ENCODE measurements at regions not wholly inside any gene's neighbourhood (a gene's known extent, or its start where the extent isn't known, plus 50 kb on each side); places are given as distances from the start of the nearest gene placed in this dataset.
"Not testable (repeated sequence)": the region's sequence is repeated elsewhere in the genome, so short reads cannot be mapped to it uniquely, and the experiment has no call there.

DNA sequence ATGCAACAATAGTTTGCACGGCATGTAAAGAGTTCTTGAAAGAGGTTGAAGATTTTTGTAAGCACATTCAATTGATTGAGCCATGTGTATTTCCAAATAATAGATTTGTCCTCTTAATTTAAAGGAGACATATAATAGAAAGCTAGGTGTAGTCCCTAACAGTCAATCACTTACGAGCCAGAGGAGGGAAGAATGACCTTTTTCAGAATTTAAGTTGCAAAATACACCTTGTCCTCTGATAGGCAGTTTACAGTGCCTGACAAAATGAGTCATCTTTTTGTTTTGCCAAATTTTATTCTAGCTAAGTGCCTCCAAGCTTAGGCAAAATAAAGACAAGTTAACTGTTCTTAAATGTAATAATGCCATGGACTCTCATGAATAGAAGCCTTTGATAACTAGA is 88.3 kb upstream of the GOLGA6L4 start:
- H3K9me3 Mint-ChIP-seq; H3K27ac ChIP-seq (ENCODE audit: low read length); CTCF ChIA-PET; H3K9me3 ChIP-seq; H3K36me3 ChIP-seq (ENCODE audit: control insufficient read depth in 2 of 2, extremely low read depth in 1 of 2, insufficient read depth in 1 of 2, low read length in 1 of 2); H3K4me3 Mint-ChIP-seq; H3K27ac Mint-ChIP-seq; DNase-seq; H3K4me3 ChIP-seq (ENCODE audit: control insufficient read depth in 1 of 2, extremely low read depth in 1 of 2, low read length in 1 of 2); H3K27me3 Mint-ChIP-seq; H3K36me3 Mint-ChIP-seq; ATAC-seq (replicated peaks in 1 of 4); H3K4me1 ChIP-seq (ENCODE audit: control insufficient read depth in 1 of 2, extremely low read depth in 1 of 2, insufficient read depth in 2 of 2, low read length in 2 of 2): not testable (repeated sequence)
- H3K27me3 ChIP-seq (replicated peaks in 1 of 2; ENCODE audit: control insufficient read depth in 2 of 2, extremely low read depth in 1 of 2, insufficient read depth in 2 of 2, low read length in 1 of 2): peaks cover 0 to 10% of the 10 kb centered on the region in 2 experiments
- no CpG with 5 or more reads among the region's 2 CpGs for WGBS (ENCODE audit: insufficient coverage)
- POLR2A ChIA-PET: interaction anchor here in 1 of 2 donors (0.7 kb wide), 1 partner anchor 29 kb away, joined by 3 read pairs; no protein-coding TSS in a partner anchor
- peaks cover 2 to 13% (median 4%) of the 10 kb centered on the region in 3 donors for H3K4me1 Mint-ChIP-seq

GRCh38 chr15:84151205-84151931 is 84.2 kb upstream of the GOLGA6L4 start:
- Histone ChIP-seq H3K36me3 (ENCODE audit: control insufficient read depth in 2 of 2, extremely low read depth in 1 of 2, insufficient read depth in 1 of 2, low read length in 1 of 2) (no peaks in the 10 kb centered on the region), H3K27me3 (replicated peaks in 1 of 2; ENCODE audit: control insufficient read depth in 2 of 2, extremely low read depth in 1 of 2, insufficient read depth in 2 of 2, low read length in 1 of 2) (peaks cover 0 to 6% of the 10 kb centered on the region in 2 experiments), H3K9me3 (no peaks in the 10 kb centered on the region), H3K4me1 (ENCODE audit: control insufficient read depth in 1 of 2, extremely low read depth in 1 of 2, insufficient read depth in 2 of 2, low read length in 2 of 2) (no peaks in the 10 kb centered on the region), H3K4me3 (ENCODE audit: control insufficient read depth in 1 of 2, extremely low read depth in 1 of 2, low read length in 1 of 2) (no peak overlapping the region), H3K27ac (ENCODE audit: low read length) (no peak overlapping the region)
- ATAC-seq (replicated peaks in 1 of 4): no peak
- Mint-ChIP-seq H3K4me1 (no peaks in the 10 kb centered on the region), H3K27ac (no peak overlapping the region), H3K9me3 (no peaks in the 10 kb centered on the region), H3K36me3 (no peaks in the 10 kb centered on the region), H3K27me3 (peaks cover 2 to 4% of the 10 kb centered on the region in 2 donors), H3K4me3 (no peak overlapping the region)
- DNase-seq: no peak
- 85% methylated on average over 10 of the region's 11 CpGs for WGBS (ENCODE audit: insufficient coverage)
- POLR2A ChIA-PET: no interaction called here
- CTCF ChIA-PET: no interaction called here

GRCh38 chr15:84152381-84152979 is 83.1 kb upstream of the GOLGA6L4 start:
- H3K27ac Mint-ChIP-seq; ATAC-seq (replicated peaks in 1 of 4); H3K9me3 Mint-ChIP-seq; POLR2A ChIA-PET; H3K36me3 Mint-ChIP-seq; H3K36me3 ChIP-seq (ENCODE audit: control insufficient read depth in 2 of 2, extremely low read depth in 1 of 2, insufficient read depth in 1 of 2, low read length in 1 of 2); CTCF ChIA-PET; H3K27ac ChIP-seq (ENCODE audit: low read length); H3K4me3 ChIP-seq (ENCODE audit: control insufficient read depth in 1 of 2, extremely low read depth in 1 of 2, low read length in 1 of 2); H3K4me3 Mint-ChIP-seq; H3K4me1 Mint-ChIP-seq; H3K9me3 ChIP-seq; DNase-seq; H3K27me3 ChIP-seq (replicated peaks in 1 of 2; ENCODE audit: control insufficient read depth in 2 of 2, extremely low read depth in 1 of 2, insufficient read depth in 2 of 2, low read length in 1 of 2); H3K4me1 ChIP-seq (ENCODE audit: control insufficient read depth in 1 of 2, extremely low read depth in 1 of 2, insufficient read depth in 2 of 2, low read length in 2 of 2); H3K27me3 Mint-ChIP-seq: not testable (repeated sequence)
- WGBS (ENCODE audit: insufficient coverage): 93% methylated on average over 5 of the region's 8 CpGs

GRCh38 chr15:84153655-84154140 is 81.9 kb upstream of the GOLGA6L4 start:
- H3K27ac Mint-ChIP-seq; H3K4me1 ChIP-seq (ENCODE audit: control insufficient read depth in 1 of 2, extremely low read depth in 1 of 2, insufficient read depth in 2 of 2, low read length in 2 of 2); H3K27me3 Mint-ChIP-seq; H3K4me1 Mint-ChIP-seq; H3K9me3 ChIP-seq; H3K27me3 ChIP-seq (replicated peaks in 1 of 2; ENCODE audit: control insufficient read depth in 2 of 2, extremely low read depth in 1 of 2, insufficient read depth in 2 of 2, low read length in 1 of 2); CTCF ChIA-PET; H3K4me3 Mint-ChIP-seq; DNase-seq; H3K27ac ChIP-seq (ENCODE audit: low read length); POLR2A ChIA-PET; H3K36me3 ChIP-seq (ENCODE audit: control insufficient read depth in 2 of 2, extremely low read depth in 1 of 2, insufficient read depth in 1 of 2, low read length in 1 of 2); H3K9me3 Mint-ChIP-seq; H3K36me3 Mint-ChIP-seq; ATAC-seq (replicated peaks in 1 of 4); H3K4me3 ChIP-seq (ENCODE audit: control insufficient read depth in 1 of 2, extremely low read depth in 1 of 2, low read length in 1 of 2): not testable (repeated sequence)
- 96% methylated on average over 5 of the region's 11 CpGs for WGBS (ENCODE audit: insufficient coverage)

DNA sequence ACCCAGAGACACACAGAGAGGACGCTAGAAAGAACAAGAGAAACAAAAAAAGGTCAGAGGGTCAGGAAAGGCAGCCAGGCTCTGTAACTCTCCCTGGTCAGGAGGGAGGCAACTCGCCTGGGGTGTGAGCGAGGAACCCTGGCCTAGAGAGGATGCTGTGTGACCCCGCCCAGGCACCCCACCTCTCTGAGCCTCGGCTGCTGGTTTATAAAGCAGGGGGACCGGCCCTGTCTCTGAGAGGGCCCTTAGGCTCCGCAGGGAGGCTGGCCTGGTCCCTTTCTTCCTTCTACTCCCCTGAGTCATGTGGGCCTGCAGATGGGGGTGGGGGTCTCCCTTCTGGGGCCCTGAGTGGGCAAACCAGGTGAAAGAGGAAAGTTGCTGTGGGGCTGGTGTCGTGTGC is 81.3 kb upstream of the GOLGA6L4 start:
- ATAC-seq (replicated peaks in 1 of 4); H3K4me3 ChIP-seq (ENCODE audit: control insufficient read depth in 1 of 2, extremely low read depth in 1 of 2, low read length in 1 of 2); H3K9me3 Mint-ChIP-seq; H3K9me3 ChIP-seq; H3K27ac ChIP-seq (ENCODE audit: low read length); POLR2A ChIA-PET; CTCF ChIA-PET; H3K36me3 Mint-ChIP-seq; H3K27me3 ChIP-seq (replicated peaks in 1 of 2; ENCODE audit: control insufficient read depth in 2 of 2, extremely low read depth in 1 of 2, insufficient read depth in 2 of 2, low read length in 1 of 2); H3K4me1 ChIP-seq (ENCODE audit: control insufficient read depth in 1 of 2, extremely low read depth in 1 of 2, insufficient read depth in 2 of 2, low read length in 2 of 2); H3K27ac Mint-ChIP-seq; H3K27me3 Mint-ChIP-seq; H3K4me1 Mint-ChIP-seq; H3K4me3 Mint-ChIP-seq; DNase-seq; H3K36me3 ChIP-seq (ENCODE audit: control insufficient read depth in 2 of 2, extremely low read depth in 1 of 2, insufficient read depth in 1 of 2, low read length in 1 of 2): not testable (repeated sequence)
- WGBS (ENCODE audit: insufficient coverage): 79% methylated on average over 3 of the region's 8 CpGs

DNA sequence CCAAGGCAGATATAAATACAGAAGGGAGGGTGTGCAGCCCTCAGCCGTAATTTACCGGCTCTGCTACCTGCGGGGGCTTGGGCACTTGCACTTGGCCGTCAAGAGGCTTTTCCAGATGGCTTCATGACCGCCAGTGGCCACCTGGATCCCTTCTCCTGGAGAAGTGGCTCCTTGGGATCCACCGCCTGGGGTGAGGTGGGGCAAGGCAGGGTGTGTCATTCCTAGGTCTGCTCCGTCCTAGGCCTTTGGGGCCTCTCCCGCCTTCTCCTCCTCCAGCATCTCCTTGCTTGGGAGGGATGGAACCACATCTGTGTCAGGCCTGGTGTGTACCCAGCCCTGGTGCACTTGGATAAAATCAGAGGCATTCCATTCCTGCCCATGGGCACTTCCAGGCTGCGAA is 80.8 kb upstream of the GOLGA6L4 start:
- ATAC-seq (replicated peaks in 1 of 4); H3K27me3 Mint-ChIP-seq; H3K4me1 Mint-ChIP-seq; DNase-seq; H3K9me3 Mint-ChIP-seq; H3K27ac Mint-ChIP-seq; H3K4me1 ChIP-seq (ENCODE audit: control insufficient read depth in 1 of 2, extremely low read depth in 1 of 2, insufficient read depth in 2 of 2, low read length in 2 of 2); H3K4me3 ChIP-seq (ENCODE audit: control insufficient read depth in 1 of 2, extremely low read depth in 1 of 2, low read length in 1 of 2); CTCF ChIA-PET; H3K4me3 Mint-ChIP-seq; POLR2A ChIA-PET; H3K27me3 ChIP-seq (replicated peaks in 1 of 2; ENCODE audit: control insufficient read depth in 2 of 2, extremely low read depth in 1 of 2, insufficient read depth in 2 of 2, low read length in 1 of 2); H3K9me3 ChIP-seq; H3K36me3 ChIP-seq (ENCODE audit: control insufficient read depth in 2 of 2, extremely low read depth in 1 of 2, insufficient read depth in 1 of 2, low read length in 1 of 2); H3K36me3 Mint-ChIP-seq; H3K27ac ChIP-seq (ENCODE audit: low read length): not testable (repeated sequence)
- 90% methylated on average over 6 of the region's 9 CpGs for WGBS (ENCODE audit: insufficient coverage)

All from T-cell (primary cell).